GM21717 (cell line): ENCODE measurements at regions not wholly inside any gene's neighbourhood (a gene's known extent, or its start where the extent isn't known, plus 50 kb on each side); places are given as distances from the start of the nearest gene placed in this dataset.
A peak's percentile ranks its signal among the peaks of the same experiment; 100 is the strongest.

Experiments used
- ATAC-seq: cut with Tn5 transposase; IDR thresholded peaks from one replicate; pipeline ENCODE4 v1.9.1; 2021; ENCODE audit warnings: mild to moderate bottlenecking, moderate library complexity; ENCODE audit not compliant: unreplicated experiment

- peak; percentile 64 for ATAC-seq
Measured at GRCh38 chrX:110863883-110864282, 68.3 kb upstream of the CHRDL1 start.

GRCh38 chrX:110858565-110858964 lies 62.9 kb upstream of the CHRDL1 start:
- no peak for ATAC-seq

- no peak for ATAC-seq
Measured at GRCh38 chrX:110853610-110854009, 58.0 kb upstream of the CHRDL1 start.

- ATAC-seq, result no peak
Measured at GRCh38 chrX:110852180-110852579, 56.6 kb upstream of the CHRDL1 start.

GRCh38 chrX:110851780-110852179 lies 56.2 kb upstream of the CHRDL1 start:
- no peak for ATAC-seq

- ATAC-seq, result peak; percentile 63
Measured at GRCh38 chrX:110847334-110847733, 51.7 kb upstream of the CHRDL1 start.

- no peak for ATAC-seq
Measured at GRCh38 chrX:110846071-110846470, 50.5 kb upstream of the CHRDL1 start.
